CD14-positive monocyte (primary cell): ENCODE measurements at regions not wholly inside any gene's neighbourhood (a gene's known extent, or its start where the extent isn't known, plus 50 kb on each side); places are given as distances from the start of the nearest gene placed in this dataset.

Experiments
- DNase-seq, 3 donors: peaks; one replicate each; pipeline ENCODE4 v3.0.0-alpha.2; 2011 to 2022
- H2AFZ ChIP-seq: 2 replicates; pipeline ENCODE4 v1.6.0; 2012; ENCODE audit warnings: mild to moderate bottlenecking, low read depth, low read length, inconsistent platforms; ENCODE audit not compliant: insufficient read depth, poor library complexity, severe bottlenecking
- H3K27ac ChIP-seq, 2 donors: 1 replicate in 1 of 2; 2 replicates in 1 of 2; pipeline ENCODE4 v1.5.1; 2012 to 2013; ENCODE audit warnings: low read length in 2 of 2, control low read depth in 1 of 2, inconsistent platforms in 1 of 2, low read depth in 1 of 2, mild to moderate bottlenecking in 1 of 2
- H3K27me3 ChIP-seq, 2 donors: one replicate each; pipeline versions ENCODE4 v1.6.0 to v1.6.1; 2011 to 2013; ENCODE audit warnings: low read length in 2 of 2; ENCODE audit not compliant: control insufficient read depth in 2 of 2, insufficient read depth in 2 of 2
- H3K36me3 ChIP-seq, 2 donors: replicated peaks in 1 of 2; 1 replicate in 1 of 2; 2 replicates in 1 of 2; pipeline versions ENCODE4 v1.5.1 to v1.6.1; 2012 to 2013; ENCODE audit warnings: low read length in 2 of 2, control low read depth in 1 of 2, inconsistent platforms in 1 of 2, mild to moderate bottlenecking in 1 of 2; ENCODE audit not compliant: insufficient read depth in 2 of 2, control insufficient read depth in 1 of 2
- H3K4me1 ChIP-seq, 2 donors: 1 replicate in 1 of 2; 2 replicates in 1 of 2; pipeline versions ENCODE4 v1.5.1 to v1.6.1; 2012 to 2013; ENCODE audit warnings: low read length in 2 of 2, control low read depth in 1 of 2, inconsistent platforms in 1 of 2, mild to moderate bottlenecking in 1 of 2, moderate library complexity in 1 of 2; ENCODE audit not compliant: insufficient read depth in 2 of 2, control insufficient read depth in 1 of 2
- H3K4me2 ChIP-seq: replicated peaks from 2 replicates; pipeline ENCODE3; 2012; ENCODE audit warnings: low read length, moderate library complexity, mild to moderate bottlenecking; ENCODE audit not compliant: poor library complexity, severe bottlenecking; ENCODE audit errors: extremely low read depth
- H3K4me3 ChIP-seq, 3 experiments: fragments of 200-600 bp in 1 of 3; sonication (generic) in 1 of 3; replicated peaks in 1 of 3; 1 replicate in 2 of 3; 2 replicates in 1 of 3; pipeline ENCODE4 v1.5.1; 2011 to 2013; ENCODE audit warnings: low read length in 3 of 3, mild to moderate bottlenecking in 3 of 3, control low read depth in 2 of 3, low read depth in 2 of 3, inconsistent platforms in 1 of 3, moderate library complexity in 1 of 3
- H3K79me2 ChIP-seq: 2 replicates; pipeline ENCODE4 v1.6.0; 2012; ENCODE audit warnings: mild to moderate bottlenecking, control low read depth, inconsistent platforms, low read length, moderate library complexity; ENCODE audit not compliant: insufficient read depth
- H3K9ac ChIP-seq: 2 replicates; pipeline ENCODE4 v1.6.0; 2017; ENCODE audit warnings: low read length, mild to moderate bottlenecking; ENCODE audit not compliant: insufficient read depth, poor library complexity, severe bottlenecking
- H3K9me3 ChIP-seq, 2 donors: replicated peaks in 1 of 2; 1 replicate in 1 of 2; 2 replicates in 1 of 2; pipeline versions ENCODE4 v1.5.1 to v1.6.1; 2012 to 2013; ENCODE audit warnings: low read length in 2 of 2, control low read depth in 1 of 2; ENCODE audit not compliant: control insufficient read depth in 1 of 2, insufficient read depth in 1 of 2
- H4K20me1 ChIP-seq: 2 replicates; pipeline ENCODE4 v1.6.0; 2012; ENCODE audit warnings: mild to moderate bottlenecking, low read length, control low read depth, moderate library complexity; ENCODE audit not compliant: insufficient read depth
- H3K27ac Mint-ChIP-seq, 7 donors: one replicate each; pipeline ENCODE4 v1.8.0; 2020; ENCODE audit warnings: mild to moderate bottlenecking in 7 of 7, mixed read lengths in 7 of 7, moderate library complexity in 6 of 7, inconsistent platforms in 2 of 7
- H3K27me3 Mint-ChIP-seq, 3 donors: one replicate each; pipeline ENCODE4 v1.8.0; 2021 to 2022; ENCODE audit warnings: low read depth in 3 of 3, mild to moderate bottlenecking in 3 of 3, mixed read lengths in 3 of 3, moderate library complexity in 3 of 3, inconsistent platforms in 1 of 3
- H3K36me3 Mint-ChIP-seq, 2 donors: one replicate each; pipeline ENCODE4 v1.8.0; 2020; ENCODE audit warnings: mixed read lengths in 2 of 2, inconsistent platforms in 1 of 2, mild to moderate bottlenecking in 1 of 2
- H3K4me1 Mint-ChIP-seq: one replicate; pipeline ENCODE4 v1.8.0; 2020; ENCODE audit warnings: mild to moderate bottlenecking, mixed read lengths
- H3K4me3 Mint-ChIP-seq, 2 donors: one replicate each; pipeline ENCODE4 v1.8.0; 2020; ENCODE audit warnings: mild to moderate bottlenecking in 2 of 2, mixed read lengths in 2 of 2, moderate library complexity in 1 of 2
- H3K9me3 Mint-ChIP-seq, 7 donors: one replicate each; pipeline ENCODE4 v1.8.0; 2020 to 2022; ENCODE audit warnings: mixed read lengths in 7 of 7, mild to moderate bottlenecking in 6 of 7, moderate library complexity in 6 of 7, inconsistent platforms in 2 of 7
- WGBS: methylation state at CpG from one replicate; pipeline ENCODE4 v1.1.5; 2013; ENCODE audit warnings: missing lambda C conversion rate; ENCODE audit not compliant: insufficient coverage; 5-methylcytosine and 5-hydroxymethylcytosine counted together
- intact Hi-C, 2 donors: fragments of 100-400 bp; cut with micrococcal nuclease; formaldehyde crosslinking; loops; one replicate each; pipeline versions ENCODE4 v1.15.0 to v1.15.1; 2023
- TF ChIP-seq, protein P1 (sequence below): fragments of 200-600 bp; IDR thresholded peaks from one replicate; pipeline ENCODE4 v1.8.0; 2022; ENCODE audit warnings: antibody characterized with exemption, mild to moderate bottlenecking

DNA sequence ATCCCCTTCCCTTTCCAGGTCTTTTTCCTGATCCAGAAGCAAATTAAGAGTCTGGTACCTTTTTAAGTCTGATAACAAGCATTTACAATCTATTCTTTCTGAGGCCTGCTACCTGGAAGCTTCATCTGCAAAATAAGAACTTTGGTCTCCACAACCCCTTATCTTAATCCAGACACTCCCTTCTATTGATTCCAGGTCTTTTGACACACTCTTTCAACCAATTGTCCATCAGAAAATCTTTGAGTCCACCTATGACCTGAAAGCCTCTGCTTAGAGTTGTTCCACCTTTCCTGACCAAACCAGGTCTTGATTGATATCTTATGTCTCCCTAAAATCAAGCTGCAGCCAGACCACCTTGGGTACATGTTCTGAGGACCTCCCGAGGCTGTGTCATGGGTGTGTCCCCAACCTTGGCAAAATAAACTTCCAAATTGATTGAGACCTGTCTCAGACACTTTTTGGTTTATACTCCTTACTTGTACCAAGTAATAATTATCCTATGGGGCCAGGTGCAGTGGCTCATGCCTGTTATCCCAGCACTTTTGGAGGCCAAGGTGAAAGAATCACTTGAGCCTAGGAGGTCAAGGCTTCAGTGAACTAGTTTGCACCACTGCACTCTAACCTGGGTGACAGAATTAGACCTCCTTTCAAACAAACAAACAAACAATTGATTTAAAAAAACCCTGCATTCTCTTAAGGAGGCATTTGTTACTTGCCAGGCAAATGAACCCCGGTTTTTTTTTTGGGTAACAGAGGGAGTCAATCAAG, 126.1 kb downstream of the MAP3K21 start:
- Histone ChIP-seq H2AFZ (no peak overlapping the region), H3K79me2 (no peaks in the 10 kb centered on the region), H4K20me1 (no peaks in the 10 kb centered on the region), H3K9ac (no peak overlapping the region), H3K4me2 (no peak overlapping the region), H3K27ac (no peak overlapping the region), H3K9me3 (no peaks in the 10 kb centered on the region), H3K27me3 (peaks cover 0 to 5% of the 10 kb centered on the region in 2 donors), H3K4me1 (no peaks in the 10 kb centered on the region), H3K4me3 (no peak overlapping the region), H3K36me3 (no peaks in the 10 kb centered on the region)
- Mint-ChIP-seq H3K4me1 (no peaks in the 10 kb centered on the region), H3K27me3 (peaks cover 0 to 4% (median 1%) of the 10 kb centered on the region in 3 donors), H3K9me3 (peaks cover 0 to 2% (median 0%) of the 10 kb centered on the region in 7 donors), H3K4me3 (no peak overlapping the region), H3K36me3 (no peaks in the 10 kb centered on the region), H3K27ac (no peak overlapping the region)
- DNase-seq = no peak
- 100% methylated on average over 1 of the region's 2 CpGs for WGBS
- intact Hi-C loops = no loop called here
- TF ChIP-seq, protein P1, sequence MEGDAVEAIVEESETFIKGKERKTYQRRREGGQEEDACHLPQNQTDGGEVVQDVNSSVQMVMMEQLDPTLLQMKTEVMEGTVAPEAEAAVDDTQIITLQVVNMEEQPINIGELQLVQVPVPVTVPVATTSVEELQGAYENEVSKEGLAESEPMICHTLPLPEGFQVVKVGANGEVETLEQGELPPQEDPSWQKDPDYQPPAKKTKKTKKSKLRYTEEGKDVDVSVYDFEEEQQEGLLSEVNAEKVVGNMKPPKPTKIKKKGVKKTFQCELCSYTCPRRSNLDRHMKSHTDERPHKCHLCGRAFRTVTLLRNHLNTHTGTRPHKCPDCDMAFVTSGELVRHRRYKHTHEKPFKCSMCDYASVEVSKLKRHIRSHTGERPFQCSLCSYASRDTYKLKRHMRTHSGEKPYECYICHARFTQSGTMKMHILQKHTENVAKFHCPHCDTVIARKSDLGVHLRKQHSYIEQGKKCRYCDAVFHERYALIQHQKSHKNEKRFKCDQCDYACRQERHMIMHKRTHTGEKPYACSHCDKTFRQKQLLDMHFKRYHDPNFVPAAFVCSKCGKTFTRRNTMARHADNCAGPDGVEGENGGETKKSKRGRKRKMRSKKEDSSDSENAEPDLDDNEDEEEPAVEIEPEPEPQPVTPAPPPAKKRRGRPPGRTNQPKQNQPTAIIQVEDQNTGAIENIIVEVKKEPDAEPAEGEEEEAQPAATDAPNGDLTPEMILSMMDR = no peak

DNA sequence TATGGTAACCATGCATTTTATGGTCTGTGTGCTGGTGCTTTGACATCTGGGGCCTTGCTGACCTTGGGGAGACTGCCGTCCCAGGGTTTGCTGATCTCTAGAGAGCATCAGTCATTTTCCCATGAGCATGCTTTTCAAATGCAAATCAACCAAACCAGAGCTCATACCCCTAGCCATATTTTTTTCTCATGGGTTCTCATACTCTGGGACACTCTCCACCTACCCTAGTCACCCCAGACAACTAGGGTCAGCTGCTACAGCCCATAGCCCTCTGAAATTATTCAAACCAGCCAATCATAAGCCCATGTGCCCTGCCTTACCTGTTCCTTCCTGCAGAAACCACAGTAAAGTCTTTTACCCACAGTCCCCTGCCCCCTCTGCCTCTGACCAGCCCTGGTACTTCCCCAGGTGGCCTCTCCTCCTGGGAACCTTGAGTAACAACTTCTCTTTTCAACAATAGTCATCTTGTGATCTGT, 132.0 kb downstream of the MAP3K21 start:
- no peak for DNase-seq
- H4K20me1 ChIP-seq = no peaks in the 10 kb centered on the region
- H3K9me3 ChIP-seq = no peaks in the 10 kb centered on the region
- H3K4me1 Mint-ChIP-seq = no peaks in the 10 kb centered on the region
- no peak overlapping the region for H3K4me2 ChIP-seq
- no peaks in the 10 kb centered on the region for H3K4me1 ChIP-seq
- intact Hi-C loops = no loop called here
- H3K36me3 Mint-ChIP-seq = no peaks in the 10 kb centered on the region
- TF ChIP-seq, protein P1 = no peak
- no peak overlapping the region for H2AFZ ChIP-seq
- no peak overlapping the region for H3K27ac Mint-ChIP-seq
- H3K36me3 ChIP-seq = no peaks in the 10 kb centered on the region
- H3K4me3 ChIP-seq = no peak overlapping the region
- H3K27me3 Mint-ChIP-seq = peaks cover 0 to 3% (median 1%) of the 10 kb centered on the region in 3 donors
- H3K4me3 Mint-ChIP-seq = no peak overlapping the region
- H3K79me2 ChIP-seq = no peaks in the 10 kb centered on the region
- H3K27ac ChIP-seq = no peak overlapping the region
- no peak overlapping the region for H3K9ac ChIP-seq
- WGBS = 89% methylated on average over 1 of the region's 1 CpG
- no peaks in the 10 kb centered on the region for H3K27me3 ChIP-seq
- peaks cover 0 to 3% (median 0%) of the 10 kb centered on the region in 7 donors for H3K9me3 Mint-ChIP-seq
